ENCODE measurements at regions not wholly inside any gene's neighbourhood (a gene's known extent, or its start where the extent isn't known, plus 50 kb on each side); places are given as distances from the start of the nearest gene placed in this dataset.

GRCh38 chr6:17043148-17043522, 58.7 kb upstream of the STMND1 start:
- H2AK9ac ChIP-seq (replicated peaks; ENCODE audit: low read depth, low read length, poor library complexity) = no peak overlapping the region
- intact Hi-C loops (cut with micrococcal nuclease) = no loop called here
- peaks cover 5% of the 10 kb centered on the region for H3K9me1 ChIP-seq (ENCODE audit: insufficient read depth, low read length)
- H2BK20ac ChIP-seq (ENCODE audit: low read depth, low read length) = no peak overlapping the region
- no peak overlapping the region for H4K5ac ChIP-seq (ENCODE audit: low read depth, low read length)
- H3K4me2 ChIP-seq (ENCODE audit: low read depth, low read length) = no peak overlapping the region
- ChIA-PET CTCF (interaction anchor here (0.7 kb wide), 1 partner anchor 279 kb away, joined by 3 read pairs; no protein-coding TSS in a partner anchor), POLR2A (ENCODE audit: unreplicated experiment) (no interaction called here)
- no peak overlapping the region for H3K23ac ChIP-seq (ENCODE audit: low read depth, low read length)
- no peaks in the 10 kb centered on the region for H4K20me1 ChIP-seq (ENCODE audit: insufficient read depth, low read length)
- no peak overlapping the region for H3K4me3 ChIP-seq (ENCODE audit: insufficient read depth, low read depth, low read length)
- DNase-seq = no peak
- dilution Hi-C loops (cut with HindIII; ENCODE audit: low sequenced_read_pairs, unreplicated experiment) = no loop called here
- peak overlapping the region in 1 of 2 experiments; percentile 8; a peak in 1 of 4 replicates for H4K8ac ChIP-seq (ENCODE audit: low read depth in 2 of 2, low read length in 2 of 2)
- no peak for ATAC-seq (ENCODE audit: low read depth)
- no peak overlapping the region for H2AK5ac ChIP-seq (ENCODE audit: low read depth, low read length)
- no TSS peak for BruUV-seq (replicated peaks)
- TF ChIP-seq CEBPB (IDR thresholded peaks at IDR 0.05; ENCODE audit: low read depth, low read length) = no peak
- no peak for TF ChIP-seq USF2 (IDR thresholded peaks at IDR 0.05; ENCODE audit: low read depth, low read length)
- no peak for TF ChIP-seq RFX5 (IDR thresholded peaks at IDR 0.05; ENCODE audit: low read depth, low read length)
- TF ChIP-seq SMC3 (IDR thresholded peaks at IDR 0.05; ENCODE audit: low read depth, low read length) = no peak
- no peak for TF ChIP-seq POLR2A (IDR thresholded peaks at IDR 0.05; ENCODE audit: low read depth, low read length)
- no peak for TF ChIP-seq RCOR1 (IDR thresholded peaks at IDR 0.05; ENCODE audit: insufficient replicate concordance, low read length)
- no peak for TF ChIP-seq BHLHE40 (IDR thresholded peaks at IDR 0.05; ENCODE audit: low read depth, low read length)
- TF ChIP-seq RAD21 (IDR thresholded peaks at IDR 0.05; ENCODE audit: low read length) = no peak
- no peak for TF ChIP-seq MXI1 (IDR thresholded peaks at IDR 0.05; ENCODE audit: borderline replicate concordance, low read depth, low read length)
- no peak for TF ChIP-seq FOS (IDR thresholded peaks at IDR 0.05; ENCODE audit: low read depth, low read length)
- no peak for TF ChIP-seq CTCF (conservative IDR thresholded peaks at IDR 0.05; ENCODE audit: low read depth, low read length)
- H2AFZ ChIP-seq (replicated peaks; ENCODE audit: low read length, poor library complexity) = no peak overlapping the region
- no peak overlapping the region for H3K18ac ChIP-seq (ENCODE audit: low read depth, low read length)
- no peaks in the 10 kb centered on the region for H3K9me3 ChIP-seq (ENCODE audit: control insufficient read depth, insufficient read depth, low read length)
- no peaks in the 10 kb centered on the region for H3K79me1 ChIP-seq (ENCODE audit: low read depth in 1 of 2, low read length in 2 of 2)
- H3K36me3 ChIP-seq (ENCODE audit: control insufficient read depth, insufficient read depth, low read length) = no peaks in the 10 kb centered on the region
- H3K56ac ChIP-seq (ENCODE audit: extremely low read depth, insufficient read depth, low read length) = no peak overlapping the region
- H3K27ac ChIP-seq (ENCODE audit: insufficient read depth, low read length) = no peak overlapping the region
- H3K4me1 ChIP-seq (ENCODE audit: control insufficient read depth, insufficient read depth, low read length) = peaks cover 7% of the 10 kb centered on the region
- no peak overlapping the region for H3K14ac ChIP-seq (replicated peaks; ENCODE audit: low read depth, low read length)
- H2BK5ac ChIP-seq (ENCODE audit: low read depth, low read length, poor library complexity, severe bottlenecking) = no peak overlapping the region
- H3K27me3 ChIP-seq (ENCODE audit: control insufficient read depth, insufficient read depth, low read length) = no peaks in the 10 kb centered on the region
- H2BK15ac ChIP-seq (ENCODE audit: low read depth, low read length) = no peak overlapping the region
- no peak overlapping the region for H4K91ac ChIP-seq (ENCODE audit: insufficient read depth, low read depth, low read length)
- in situ Hi-C loops (cut with MboI; ENCODE audit: low sequenced_read_pairs) = no loop called here
- H3K4ac ChIP-seq (ENCODE audit: low read depth, low read length) = no peak overlapping the region
- no peak overlapping the region; the same call in 1 of the 2 replicates for H2BK120ac ChIP-seq (ENCODE audit: low read depth, low read length)
- no peak overlapping the region for H3K9ac ChIP-seq (ENCODE audit: low read depth, low read length)
- WGBS, 2 experiments (ENCODE audit: extremely low coverage in 2 of 2, insufficient read length in 1 of 2) = no CpG with 5 or more reads among the region's 1 CpG
